GM23338 (cell line): ENCODE measurements at regions not wholly inside any gene's neighbourhood (a gene's known extent, or its start where the extent isn't known, plus 50 kb on each side); places are given as distances from the start of the nearest gene placed in this dataset.

Experiments used
- ATAC-seq: fragments of 200-7000 bp; cut with Tn5 transposase; 3 replicates; pipeline ENCODE4 v1.9.1; 2020
- DNase-seq: peaks from one replicate; pipeline ENCODE4 v3.0.0-alpha.2; 2015; ENCODE audit warnings: low spot score
- H2AFZ ChIP-seq: fragments of 200-600 bp; sonication (generic); 2 replicates; pipeline ENCODE4 v1.8.0; 2016; ENCODE audit warnings: antibody characterized with exemption, mild to moderate bottlenecking, moderate library complexity
- H3F3A ChIP-seq: fragments of 200-600 bp; sonication (generic); replicated peaks from 2 replicates; pipeline ENCODE4 v1.8.0; 2017; ENCODE audit warnings: antibody characterized with exemption, mixed run types, low read depth
- H3K27ac ChIP-seq: fragments of 200-600 bp; sonication (generic); 2 replicates; pipeline ENCODE4 v1.6.1; 2016; ENCODE audit warnings: low read depth
- H3K27me3 ChIP-seq: fragments of 200-600 bp; sonication (generic); 2 replicates; pipeline ENCODE4 v1.8.0; 2016; ENCODE audit warnings: mild to moderate bottlenecking, mixed run types, moderate library complexity; ENCODE audit not compliant: insufficient read depth
- H3K36me3 ChIP-seq: fragments of 200-600 bp; sonication (generic); 2 replicates; pipeline ENCODE4 v1.8.0; 2016; ENCODE audit warnings: mild to moderate bottlenecking; ENCODE audit not compliant: insufficient read depth
- H3K4me1 ChIP-seq: fragments of 200-600 bp; sonication (generic); 2 replicates; pipeline ENCODE4 v1.8.0; 2016; ENCODE audit warnings: mild to moderate bottlenecking, moderate library complexity; ENCODE audit not compliant: insufficient read depth
- H3K4me2 ChIP-seq: fragments of 200-600 bp; sonication (generic); 2 replicates; pipeline ENCODE4 v1.7.1; 2017; ENCODE audit warnings: mixed run types
- H3K4me3 ChIP-seq: fragments of 200-600 bp; sonication (generic); 2 replicates; pipeline ENCODE4 v1.6.1; 2016; ENCODE audit warnings: mixed run types
- H3K79me2 ChIP-seq: fragments of 200-600 bp; sonication (generic); replicated peaks from 2 replicates; pipeline ENCODE4 v1.8.0; 2017; ENCODE audit warnings: mild to moderate bottlenecking; ENCODE audit not compliant: insufficient read depth
- H3K9me2 ChIP-seq: fragments of 200-600 bp; sonication (generic); 2 replicates; pipeline ENCODE4 v1.8.0; 2017; ENCODE audit not compliant: insufficient read depth
- H4K20me1 ChIP-seq: fragments of 200-600 bp; sonication (generic); replicated peaks from 2 replicates; pipeline ENCODE4 v1.8.0; 2017; ENCODE audit warnings: mild to moderate bottlenecking; ENCODE audit not compliant: insufficient read depth
- H3K27ac Mint-ChIP-seq: 2 replicates; pipeline ENCODE4 v1.8.0; 2020; ENCODE audit warnings: inconsistent platforms, mild to moderate bottlenecking, moderate library complexity, mixed read lengths
- H3K27me3 Mint-ChIP-seq: 3 replicates; pipeline ENCODE4 v1.8.0; 2022; ENCODE audit warnings: low read depth, mild to moderate bottlenecking, moderate library complexity, mixed read lengths, inconsistent platforms; ENCODE audit not compliant: insufficient read depth, poor library complexity
- H3K36me3 Mint-ChIP-seq: 3 replicates; pipeline ENCODE4 v1.8.0; 2021; ENCODE audit warnings: low read depth, mild to moderate bottlenecking, inconsistent platforms, moderate library complexity, mixed read lengths
- H3K4me1 Mint-ChIP-seq: 3 replicates; pipeline ENCODE4 v1.8.0; 2020; ENCODE audit warnings: mild to moderate bottlenecking, inconsistent platforms, mixed read lengths
- H3K4me3 Mint-ChIP-seq: 3 replicates; pipeline ENCODE4 v1.8.0; 2021; ENCODE audit warnings: moderate library complexity, mild to moderate bottlenecking, inconsistent platforms, mixed read lengths
- H3K9me3 Mint-ChIP-seq: 3 replicates; pipeline ENCODE4 v1.8.0; 2020; ENCODE audit warnings: moderate library complexity, mild to moderate bottlenecking, inconsistent platforms, mixed read lengths
- ETS1 ChIP-seq: IDR thresholded peaks from 2 replicates; pipeline ENCODE4 v1.6.1; 2016; ENCODE audit warnings: antibody characterized with exemption
- EZH2 ChIP-seq: fragments of 200-600 bp; sonication (generic); IDR thresholded peaks from one replicate; pipeline ENCODE4 v1.8.0; 2017; ENCODE audit warnings: antibody characterized with exemption, mild to moderate bottlenecking, low read depth; ENCODE audit not compliant: unreplicated experiment
- JUNB ChIP-seq: IDR thresholded peaks from one replicate; pipeline ENCODE4 v1.6.1; 2016; ENCODE audit warnings: antibody characterized with exemption; ENCODE audit not compliant: unreplicated experiment
- NANOG ChIP-seq: IDR thresholded peaks from 2 replicates; pipeline ENCODE4 v1.6.1; 2016; ENCODE audit warnings: antibody characterized with exemption, borderline replicate concordance
- ZNF114 ChIP-seq: fragments of 250-450 bp; sonication (Bioruptor Pico); IDR thresholded peaks from 2 replicates; pipeline ENCODE4 v1.5.0; 2020; ENCODE audit warnings: mild to moderate bottlenecking, moderate library complexity
- ZNF331 ChIP-seq: fragments of 250-450 bp; sonication (Bioruptor Pico); IDR thresholded peaks from 2 replicates; pipeline ENCODE4 v1.5.0; 2020; ENCODE audit warnings: low read depth, mild to moderate bottlenecking, moderate library complexity
- ZNF462 ChIP-seq: fragments of 250-450 bp; sonication (Bioruptor Pico); IDR thresholded peaks from 2 replicates; pipeline ENCODE4 v1.5.0; 2020; ENCODE audit warnings: mild to moderate bottlenecking, moderate library complexity

- Histone ChIP-seq H2AFZ (no peak overlapping the region), H4K20me1 (no peaks in the 10 kb centered on the region), H3F3A (no peaks in the 10 kb centered on the region), H3K9me2 (0 out of 2 replicates have a peak, but pooled peaks cover 3% of the 10 kb centered on the region), H3K79me2 (no peaks in the 10 kb centered on the region), H3K4me2 (no peak overlapping the region), H3K4me1 (no peaks in the 10 kb centered on the region), H3K4me3 (no peak overlapping the region), H3K27me3 (no peaks in the 10 kb centered on the region), H3K36me3 (no peaks in the 10 kb centered on the region), H3K27ac (no peak overlapping the region)
- no peak for DNase-seq
- H3K27ac Mint-ChIP-seq, result no peak overlapping the region
- no peaks in the 10 kb centered on the region for H3K27me3 Mint-ChIP-seq
- peaks cover 7% of the 10 kb centered on the region; the same call in 2 of the 3 replicates for H3K9me3 Mint-ChIP-seq
- no peaks in the 10 kb centered on the region for H3K36me3 Mint-ChIP-seq
- no peak for ATAC-seq
- H3K4me1 Mint-ChIP-seq, result no peaks in the 10 kb centered on the region
- no peak overlapping the region for H3K4me3 Mint-ChIP-seq
- no peak for TF ChIP-seq ETS1
- no peak for TF ChIP-seq ZNF331 (CRISPR knock-in tag)
- no peak for TF ChIP-seq ZNF114 (CRISPR knock-in tag)
- TF ChIP-seq JUNB, result no peak
- TF ChIP-seq EZH2, result no peak
- TF ChIP-seq NANOG, result no peak
- TF ChIP-seq ZNF462, result no peak
These were observed 106.2 kb upstream of the NRSN1 start for GRCh38 chr6:24019830-24020229.
